Testis (tissue), 2 donors: ENCODE measurements at regions not wholly inside any gene's neighbourhood (a gene's known extent, or its start where the extent isn't known, plus 50 kb on each side); places are given as distances from the start of the nearest gene placed in this dataset.

Source experiments
- CTCF ChIP-seq, 3 experiments: fragments of 450-650 bp in 2 of 3; fragments of 200-600 bp in 1 of 3; sonication (generic) in 1 of 3; IDR thresholded peaks; one replicate each; pipeline ENCODE4 v1.5.1; 2016 to 2019; ENCODE audit warnings: antibody characterized with exemption in 3 of 3, mild to moderate bottlenecking in 2 of 3, moderate library complexity in 1 of 3
- POLR2A ChIP-seq: fragments of 450-650 bp; IDR thresholded peaks from one replicate; pipeline ENCODE4 v1.6.1; 2017; ENCODE audit warnings: antibody characterized with exemption, mild to moderate bottlenecking, moderate library complexity

- no peak for TF ChIP-seq POLR2A
- TF ChIP-seq CTCF (IDR thresholded peaks at IDR 0.05) = no peak
Observed at GRCh38 chr20:57787151-57787989, 77.6 kb upstream of the PMEPA1 start.
